Endothelial cell of umbilical vein (primary cell): ENCODE measurements at regions not wholly inside any gene's neighbourhood (a gene's known extent, or its start where the extent isn't known, plus 50 kb on each side); places are given as distances from the start of the nearest gene placed in this dataset.
"Not testable (repeated sequence)": the region's sequence is repeated elsewhere in the genome, so short reads cannot be mapped to it uniquely, and the experiment has no call there.

Experiments
- BruUV-seq: library from RNA; stranded (reverse); fragments of 400-500 nt; replicated peaks from 2 replicates; lab custom pipeline; 2021; lab: Mats Ljungman, UMichigan
- CTCF ChIA-PET: fragments of 300-600, 350-600 bp; sonication (Branson Sonifier 250); formaldehyde crosslinking; loops from one replicate; lab custom pipeline; 2021; ENCODE audit warnings: antibody characterized with exemption, inconsistent platforms; lab: Charles Lee
- POLR2A ChIA-PET: fragments of 300-600, 350-600 bp; sonication (Branson Sonifier 250); formaldehyde crosslinking; loops from one replicate; lab custom pipeline; 2021; ENCODE audit warnings: antibody characterized with exemption, inconsistent platforms; lab: Charles Lee
- DNase-seq: peaks from one replicate; pipeline ENCODE4 v3.0.0-alpha.2; 2011; ENCODE audit warnings: low read depth, low spot score
- FAIRE-seq: peaks from 2 replicates; lab custom pipeline; 2011; peaks lifted over from hg19 to GRCh38; lab: Jason Lieb, UNC
- H2AFZ ChIP-seq: 2 replicates; pipeline ENCODE4 v1.6.0; 2012; ENCODE audit warnings: low read depth, low read length, control low read depth, inconsistent platforms
- H3K27ac ChIP-seq: 2 replicates; pipeline ENCODE4 v1.5.1; 2011; ENCODE audit warnings: low read depth, mild to moderate bottlenecking, control low read depth, low read length, moderate library complexity; ENCODE audit not compliant: insufficient read depth
- H3K27me3 ChIP-seq, 2 experiments: 2 replicates each; pipeline versions ENCODE4 v1.6.0 to v1.6.1; 2011; ENCODE audit warnings: low read length in 2 of 2, mixed read lengths in 1 of 2; ENCODE audit not compliant: control insufficient read depth in 2 of 2, insufficient read depth in 2 of 2
- H3K36me3 ChIP-seq, 2 experiments: 2 replicates in 1 of 2; 3 replicates in 1 of 2; pipeline ENCODE4 v1.5.1; 2011; ENCODE audit warnings: low read length in 2 of 2, mild to moderate bottlenecking in 1 of 2, moderate library complexity in 1 of 2; ENCODE audit not compliant: control insufficient read depth in 2 of 2, insufficient read depth in 2 of 2; ENCODE audit errors: extremely low read depth in 1 of 2
- H3K4me1 ChIP-seq: 3 replicates; pipeline ENCODE4 v1.5.1; 2011; ENCODE audit warnings: mild to moderate bottlenecking, low read length; ENCODE audit not compliant: control insufficient read depth, insufficient read depth; ENCODE audit errors: extremely low read depth
- H3K4me2 ChIP-seq: 2 replicates; pipeline ENCODE4 v1.6.1; 2011; ENCODE audit warnings: low read length, control low read depth, mixed read lengths; ENCODE audit not compliant: insufficient read depth
- H3K4me3 ChIP-seq, 3 experiments: fragments of 200-600 bp in 1 of 3; sonication (generic), shearing (Covaris generic) in 1 of 3; replicated peaks in 1 of 3; 2 replicates each; pipeline ENCODE4 v1.5.1; 2011 to 2016; ENCODE audit warnings: control low read depth in 3 of 3, low read length in 3 of 3, mild to moderate bottlenecking in 2 of 3, inconsistent platforms in 1 of 3, low read depth in 1 of 3, moderate library complexity in 1 of 3; ENCODE audit not compliant: insufficient read depth in 1 of 3
- H3K79me2 ChIP-seq: 2 replicates; pipeline ENCODE4 v1.6.0; 2012; ENCODE audit warnings: low read length, inconsistent platforms; ENCODE audit not compliant: control insufficient read depth, insufficient read depth
- H3K9ac ChIP-seq: replicated peaks from 2 replicates; pipeline ENCODE3; 2011; ENCODE audit warnings: low read length, control low read depth; ENCODE audit not compliant: insufficient read depth; ENCODE audit errors: extremely low read depth
- H3K9me1 ChIP-seq: replicated peaks from 3 replicates; pipeline ENCODE4 v1.6.0; 2011; ENCODE audit warnings: mild to moderate bottlenecking, low read length; ENCODE audit not compliant: control insufficient read depth, insufficient read depth; ENCODE audit errors: extremely low read depth
- H3K9me3 ChIP-seq: replicated peaks from 2 replicates; pipeline ENCODE4 v1.5.1; 2012; ENCODE audit warnings: low read length, inconsistent platforms; ENCODE audit not compliant: control insufficient read depth, insufficient read depth
- H4K20me1 ChIP-seq: replicated peaks from 2 replicates; pipeline ENCODE3; 2011; ENCODE audit warnings: mild to moderate bottlenecking, low read length; ENCODE audit not compliant: control insufficient read depth, insufficient read depth; ENCODE audit errors: extremely low read depth
- EZH2 ChIP-seq: IDR thresholded peaks from 2 replicates; pipeline ENCODE4 v1.6.1; 2012; ENCODE audit warnings: borderline replicate concordance, low read depth, mild to moderate bottlenecking, moderate library complexity, low read length, inconsistent platforms; ENCODE audit not compliant: severe bottlenecking
- JUN ChIP-seq: IDR thresholded peaks from 2 replicates; pipeline ENCODE4 v1.6.1; 2011; ENCODE audit warnings: borderline replicate concordance, low read depth; ENCODE audit not compliant: insufficient read length, insufficient read depth
- MYC ChIP-seq: IDR thresholded peaks from one replicate; pipeline ENCODE4 v1.6.1; 2011; ENCODE audit warnings: mild to moderate bottlenecking, low read depth, low read length
- POLR2A ChIP-seq: IDR thresholded peaks from 2 replicates; pipeline ENCODE4 v1.6.1; 2012; ENCODE audit warnings: low read depth, mild to moderate bottlenecking, control low read depth, low read length
- dilution Hi-C: fragments of 300-500 bp; cut with MboI; formaldehyde crosslinking; loops from one replicate; pipeline ENCODE4 v1.15.0; 2019; ENCODE audit warnings: low sequenced_read_pairs; ENCODE audit not compliant: extremely low pct_ligation_motif_present
- intact Hi-C: fragments of 100-400 bp; cut with micrococcal nuclease; formaldehyde crosslinking; loops from one replicate; pipeline ENCODE4 v1.10.0; 2022
- TF ChIP-seq, protein P1 (sequence below): IDR thresholded peaks from 2 replicates; pipeline ENCODE4 v1.6.1; 2011; ENCODE audit not compliant: insufficient read depth, insufficient read length

DNA sequence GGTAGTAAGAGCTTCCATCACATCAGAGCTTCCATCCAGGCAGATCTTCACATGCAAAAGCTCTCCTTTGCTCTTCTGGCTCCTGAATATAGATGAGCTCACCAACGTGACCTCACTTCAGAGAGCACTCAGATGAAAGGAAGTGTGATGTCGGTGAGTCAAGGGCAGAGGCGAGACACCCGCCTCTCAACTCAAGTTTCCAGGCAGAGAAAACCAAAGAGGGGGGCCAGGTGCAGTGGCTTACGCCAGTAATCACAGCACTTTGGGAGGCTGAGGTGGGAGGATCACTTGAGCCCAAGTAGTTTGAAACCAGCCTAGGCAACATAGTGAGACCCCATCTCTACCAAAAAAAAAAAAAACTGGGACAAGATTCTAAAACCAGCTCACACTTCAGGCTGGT is 126.9 kb downstream of the DUSP6 start:
- H3K4me1 ChIP-seq: peaks cover 18% of the 10 kb centered on the region
- BruUV-seq: TSS peak; percentile 82
- peak overlapping the region; percentile 85 for H2AFZ ChIP-seq
- H3K79me2 ChIP-seq: no peaks in the 10 kb centered on the region
- H3K27ac ChIP-seq: peak overlapping the region; percentile 78
- H3K4me3 ChIP-seq: no peak overlapping the region
- TF ChIP-seq EZH2 (no peak), MYC (no peak), JUN (no peak), POLR2A (no peak)
- TF ChIP-seq, protein P1, sequence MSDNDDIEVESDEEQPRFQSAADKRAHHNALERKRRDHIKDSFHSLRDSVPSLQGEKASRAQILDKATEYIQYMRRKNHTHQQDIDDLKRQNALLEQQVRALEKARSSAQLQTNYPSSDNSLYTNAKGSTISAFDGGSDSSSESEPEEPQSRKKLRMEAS: no peak
- no peaks in the 10 kb centered on the region for H4K20me1 ChIP-seq
- DNase-seq: peak; percentile 50
- intact Hi-C loops (no loop called here), dilution Hi-C loops (no loop called here)
- POLR2A ChIA-PET: interaction anchor here (1.1 to 1.6 kb wide), 2 partner anchors 11 to 121 kb away, joined by 4 to 6 read pairs; no protein-coding TSS in a partner anchor
- no peaks in the 10 kb centered on the region for H3K27me3 ChIP-seq
- peak overlapping the region; percentile 76 for H3K4me2 ChIP-seq
- peak overlapping the region; percentile 29 for H3K9ac ChIP-seq
- H3K9me3 ChIP-seq: no peaks in the 10 kb centered on the region
- CTCF ChIA-PET: interaction anchor here (0.8 to 1.4 kb wide), 8 partner anchors 10 to 165 kb away, joined by 3 to 7 read pairs (median 3); no protein-coding TSS in a partner anchor
- no peaks in the 10 kb centered on the region for H3K9me1 ChIP-seq
- peak; percentile 77 for FAIRE-seq
- H3K36me3 ChIP-seq: no peaks in the 10 kb centered on the region

DNA sequence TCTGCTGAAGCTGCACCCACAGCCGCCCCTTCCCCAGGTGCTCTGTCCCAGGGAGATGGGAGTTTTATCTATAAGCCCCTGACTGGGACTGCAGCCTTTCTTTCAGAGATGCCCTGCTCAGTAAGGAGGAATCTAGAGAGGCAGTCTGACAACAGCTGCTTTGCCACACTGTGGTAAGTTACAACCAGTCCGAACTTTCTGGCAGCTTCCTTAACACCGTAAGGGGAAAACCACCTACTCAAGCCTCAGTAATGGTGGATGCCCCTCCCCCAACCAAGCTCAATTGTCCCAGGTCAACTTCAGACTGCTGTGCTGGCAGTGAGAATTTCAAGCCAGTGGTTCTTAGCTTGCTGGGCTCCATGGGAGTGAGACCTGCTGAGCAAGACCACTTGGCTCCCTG is 129.7 kb downstream of the DUSP6 start:
- BruUV-seq, FAIRE-seq, DNase-seq, H3K4me2 ChIP-seq, H3K9me1 ChIP-seq, H3K79me2 ChIP-seq, H3K27ac ChIP-seq, H3K4me3 ChIP-seq, H3K36me3 ChIP-seq, POLR2A ChIA-PET, H3K9ac ChIP-seq, dilution Hi-C loops, H4K20me1 ChIP-seq, CTCF ChIA-PET, H3K27me3 ChIP-seq, intact Hi-C loops, H2AFZ ChIP-seq, H3K9me3 ChIP-seq: not testable (repeated sequence)
- H3K4me1 ChIP-seq: peaks cover 14% of the 10 kb centered on the region
